Right lung (tissue), 2 donors: ENCODE measurements at regions not wholly inside any gene's neighbourhood (a gene's known extent, or its start where the extent isn't known, plus 50 kb on each side); places are given as distances from the start of the nearest gene placed in this dataset.
"Not testable (repeated sequence)": the region's sequence is repeated elsewhere in the genome, so short reads cannot be mapped to it uniquely, and the experiment has no call there.

Experiments
- DNase-seq, 2 donors: peaks; one replicate each; pipeline ENCODE4 v3.0.0-alpha.2; 2013

DNA sequence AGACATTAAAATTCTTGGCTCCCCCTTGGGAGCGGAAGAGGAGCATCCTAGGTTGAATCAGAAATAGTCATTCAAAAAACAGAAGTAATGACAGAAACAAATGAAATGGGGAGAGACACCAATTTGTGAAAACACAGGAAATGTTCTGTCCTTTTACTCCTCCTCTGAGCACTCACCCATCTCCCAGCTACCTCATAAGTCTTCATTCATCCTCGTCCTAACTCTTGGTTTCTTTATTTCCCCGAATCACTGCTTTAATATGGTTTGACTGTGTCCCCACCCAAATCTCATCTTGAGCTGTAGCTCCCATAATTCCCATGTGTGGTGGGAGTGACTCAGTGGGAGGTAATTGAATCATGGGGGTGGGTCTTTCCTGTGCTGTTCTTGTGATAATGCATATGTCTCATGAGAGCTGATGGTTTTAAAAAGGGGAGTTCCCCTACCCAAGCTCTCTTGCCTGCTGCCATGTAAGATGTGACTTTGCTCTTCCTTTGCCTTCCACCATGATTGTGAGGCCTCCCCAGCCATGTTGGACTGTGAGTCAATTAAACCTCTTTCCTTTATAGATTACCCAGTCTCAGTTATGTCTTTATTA, 579.7 kb upstream of the CBLB start:
- not testable (repeated sequence) for DNase-seq

GRCh38 chr3:106452096-106452495, 583.3 kb upstream of the CBLB start:
- no peak for DNase-seq

- no peak for DNase-seq
Observed at GRCh38 chr3:106454497-106454896, 585.7 kb upstream of the CBLB start.

GRCh38 chr3:106457281-106458180, 588.7 kb upstream of the CBLB start:
- no peak for DNase-seq

DNA sequence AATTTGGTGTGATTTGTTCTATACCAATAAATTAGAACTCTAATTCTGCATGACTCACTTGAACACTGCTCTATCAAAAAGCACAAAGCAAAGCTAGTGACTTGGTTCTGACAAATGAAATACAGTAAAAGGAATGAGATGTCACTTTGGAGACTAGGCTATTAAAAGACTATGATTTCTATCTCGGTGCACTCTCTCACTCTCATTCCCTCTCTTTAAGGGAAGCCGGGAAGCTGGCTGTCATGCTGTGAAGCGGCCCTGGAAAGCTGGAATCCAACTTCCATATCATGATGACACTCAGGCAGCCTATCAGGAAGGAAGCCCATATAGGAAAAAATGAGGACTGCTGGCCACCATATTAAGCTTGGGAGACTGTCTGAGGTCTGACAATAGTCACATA, 590.1 kb upstream of the CBLB start:
- DNase-seq: no peak

DNA sequence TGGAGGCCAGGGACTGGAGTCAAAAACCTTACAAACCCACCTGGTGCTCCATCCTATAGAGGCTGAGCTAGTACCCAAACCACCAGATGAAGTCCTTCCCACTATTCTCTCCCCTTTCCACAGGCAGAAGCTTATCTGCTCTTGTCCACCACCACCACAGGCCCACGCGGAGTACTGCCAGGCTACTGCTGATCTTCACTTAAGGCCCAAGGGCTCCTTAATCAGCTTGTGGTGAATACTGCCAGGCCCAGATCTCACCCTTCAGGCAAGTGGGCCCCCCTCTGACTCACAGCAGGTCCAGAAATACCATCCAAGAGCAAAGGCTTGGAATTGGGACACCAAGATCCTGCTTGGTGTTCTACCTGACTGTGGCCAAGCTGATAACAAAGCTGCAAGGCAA, 598.1 kb upstream of the CBLB start:
- no peak for DNase-seq

DNA sequence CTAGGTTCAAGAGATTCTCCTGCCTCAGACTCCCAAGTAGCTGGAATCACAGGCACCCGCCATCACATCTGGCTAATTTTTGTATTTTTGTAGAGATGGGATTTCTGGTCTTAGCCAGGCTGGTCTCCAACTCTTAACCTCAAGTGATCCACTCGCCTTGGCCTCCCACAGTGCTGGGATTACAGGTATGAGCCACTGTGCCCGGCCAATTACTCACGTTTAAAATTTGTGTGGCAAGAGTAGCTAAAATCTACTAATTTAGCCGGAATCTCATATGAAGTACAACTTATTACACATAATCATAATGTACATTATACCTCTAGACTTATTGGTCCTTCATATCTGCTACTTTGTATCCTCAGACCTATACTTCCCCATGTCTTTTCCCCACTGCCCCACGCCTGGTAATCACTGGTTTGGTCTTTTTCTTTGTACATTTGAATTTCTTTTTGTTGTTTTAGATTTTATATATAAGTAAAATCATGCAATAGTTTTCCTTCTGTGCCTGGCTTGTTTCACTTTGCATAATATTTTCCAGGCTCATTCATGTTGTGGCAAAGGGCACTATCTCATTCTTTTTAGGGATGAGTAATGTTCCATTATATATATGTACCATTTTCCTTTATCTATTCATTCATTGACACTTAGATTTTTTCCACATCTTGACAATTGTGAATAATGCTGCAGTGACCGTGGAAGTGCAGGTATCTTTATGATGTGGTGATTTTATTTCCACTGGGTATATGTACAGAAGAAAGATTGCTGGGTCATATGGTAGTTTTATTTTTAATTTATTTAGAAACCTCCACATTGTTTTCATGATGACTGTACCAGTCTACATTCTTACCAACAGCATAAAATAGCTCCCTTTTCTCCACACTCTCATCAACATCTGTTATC, 605.0 kb upstream of the CBLB start:
- no peak for DNase-seq

GRCh38 chr3:106482451-106482850, 613.6 kb upstream of the CBLB start:
- DNase-seq: no peak

DNA sequence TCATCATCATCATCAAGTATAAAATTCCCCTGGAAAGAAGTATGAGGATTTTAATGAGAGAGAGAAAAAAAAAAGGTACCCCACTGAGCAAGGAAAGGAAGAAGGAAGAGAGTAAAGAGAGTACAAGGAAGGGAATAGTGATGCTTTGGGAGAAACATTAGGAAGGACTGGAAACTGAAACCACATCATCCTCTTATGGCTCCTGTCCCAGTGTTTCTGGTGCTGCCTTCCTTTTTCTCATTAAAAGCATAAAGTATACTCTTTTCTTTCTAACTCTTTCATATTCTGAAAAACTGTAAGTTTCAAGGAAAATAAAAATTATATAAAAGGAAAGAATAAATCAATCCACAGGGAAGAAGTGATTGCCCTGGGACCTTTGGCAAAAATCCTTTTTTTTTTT, 616.4 kb upstream of the CBLB start:
- no peak for DNase-seq

DNA sequence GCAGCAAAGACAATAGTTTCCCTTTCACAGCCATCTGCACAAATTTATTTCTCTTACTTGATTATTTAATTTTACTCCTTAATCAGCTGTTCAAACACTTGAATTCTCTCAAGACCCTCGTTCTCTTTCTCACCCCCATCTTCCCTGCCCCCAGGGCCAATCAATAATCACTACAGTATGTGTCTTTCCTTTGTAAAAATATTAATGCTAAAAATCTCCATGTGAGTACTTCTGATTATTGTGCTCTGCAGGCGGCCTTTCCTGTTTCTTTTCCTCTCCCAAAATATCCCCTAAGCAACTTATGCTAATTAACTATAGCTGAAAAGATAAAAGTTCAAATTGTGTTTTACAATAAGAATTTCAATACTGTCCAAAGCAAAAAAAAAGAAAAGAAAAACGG, 617.0 kb upstream of the CBLB start:
- DNase-seq: no peak

DNA sequence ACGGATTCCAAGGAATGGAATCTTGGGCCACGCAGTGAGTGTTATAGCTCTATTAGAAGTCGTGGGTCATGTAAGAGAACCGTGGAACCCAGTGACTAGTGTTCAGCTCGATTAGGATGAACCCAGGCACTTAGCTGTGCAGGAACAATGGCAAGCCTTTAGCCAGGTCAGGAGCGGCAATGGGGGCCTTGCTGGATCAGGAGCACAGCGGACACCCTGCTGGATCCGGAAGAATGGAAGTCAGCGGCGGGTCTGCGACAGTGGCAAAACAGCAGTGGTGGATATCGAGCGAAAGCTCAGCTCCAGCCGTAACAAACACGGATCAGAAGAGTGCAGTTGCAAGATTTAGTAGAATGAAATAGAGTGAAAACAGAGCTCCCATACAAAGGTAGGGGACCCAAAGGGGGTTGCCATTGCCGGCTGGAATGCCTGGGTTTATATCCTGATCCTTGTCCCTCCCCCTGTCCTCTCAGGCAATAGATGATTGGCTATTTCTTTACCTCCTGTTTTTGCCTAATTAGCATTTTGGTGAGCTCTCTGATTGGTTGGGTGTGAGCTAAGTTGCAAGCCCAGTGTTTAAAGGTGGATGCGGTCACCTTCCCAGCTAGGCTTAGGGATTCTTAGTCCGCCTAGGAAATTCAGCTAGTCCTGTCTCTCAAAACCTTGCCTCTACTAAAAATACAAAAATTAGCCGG, 618.3 kb upstream of the CBLB start:
- not testable (repeated sequence) for DNase-seq

DNA sequence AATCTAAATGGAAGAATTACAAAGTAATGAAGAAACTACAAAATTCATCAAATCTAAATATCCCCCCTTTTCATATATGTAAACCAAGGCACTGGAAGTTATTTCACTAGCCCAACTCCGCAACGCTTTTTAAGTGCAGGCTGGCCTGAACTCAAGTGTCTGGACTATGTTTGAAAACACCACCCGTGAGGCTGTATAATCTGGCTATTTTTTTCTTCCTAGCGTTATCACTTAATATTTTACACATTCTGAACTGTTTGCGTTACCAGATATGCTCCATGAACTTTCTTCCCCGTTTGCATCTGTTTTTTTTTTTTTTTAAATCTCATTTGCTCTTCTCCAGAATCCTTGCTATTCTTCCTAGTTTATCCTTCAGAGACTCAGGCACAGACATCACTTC, 619.5 kb upstream of the CBLB start:
- peak; percentile 62 to 64 for DNase-seq

DNA sequence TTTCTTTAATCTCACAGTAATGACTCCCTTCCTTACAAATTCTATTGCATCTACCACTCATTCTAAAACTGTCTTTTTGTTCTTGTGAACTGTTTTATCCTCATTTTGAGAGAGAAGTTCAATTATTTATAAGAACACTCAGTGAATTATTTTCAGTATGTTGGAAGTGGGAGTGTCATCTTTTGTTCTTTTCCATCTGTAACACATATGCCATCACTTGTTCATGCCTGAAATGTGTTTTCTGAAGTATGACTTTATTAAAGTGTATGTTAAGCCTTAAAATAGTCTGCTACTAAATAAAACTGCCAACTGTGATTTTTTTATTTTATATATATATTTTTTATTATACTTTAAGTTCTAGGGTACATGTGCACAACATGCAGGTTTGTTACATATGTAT, 623.0 kb upstream of the CBLB start:
- DNase-seq: peak; percentile 51 to 52

- DNase-seq: no peak
Observed at GRCh38 chr3:106508331-106508893, 639.6 kb upstream of the CBLB start.

DNA sequence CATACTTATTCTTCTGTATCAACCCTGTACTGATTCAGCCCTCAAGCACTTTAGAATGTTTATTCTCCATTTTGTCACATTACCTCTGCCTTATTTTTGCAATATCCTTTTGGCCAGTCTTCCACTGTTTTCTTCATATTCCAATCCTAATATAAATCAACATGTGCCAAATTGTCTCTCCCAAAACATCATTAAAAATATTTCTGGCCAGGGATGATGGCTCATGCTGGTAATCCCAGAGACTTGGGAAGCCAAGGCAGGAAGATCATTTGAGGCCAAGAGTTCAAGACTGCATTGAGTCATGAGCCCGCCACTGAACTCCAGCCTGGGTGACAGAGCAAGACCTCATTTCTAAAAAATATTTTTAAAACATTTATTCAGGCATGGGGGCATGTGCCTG, 641.4 kb upstream of the CBLB start:
- no peak for DNase-seq

DNA sequence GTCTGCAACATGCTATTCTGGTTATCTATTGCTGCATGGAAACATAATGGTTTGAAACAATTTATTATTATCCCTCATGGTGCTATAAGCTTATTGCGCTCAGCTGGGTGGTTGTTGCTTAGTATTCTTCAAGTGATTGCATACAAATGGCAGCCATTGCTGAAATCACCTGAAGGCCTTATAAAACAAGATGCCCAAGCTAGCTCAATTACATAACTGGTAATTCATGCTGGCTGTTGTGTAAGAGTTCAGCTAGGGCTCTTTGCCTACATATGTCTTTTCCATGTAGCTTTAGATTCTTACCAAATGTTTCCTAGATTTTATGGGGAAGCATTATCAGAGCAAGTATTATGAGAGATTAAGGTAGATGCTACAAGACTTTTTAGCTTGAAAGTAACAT, 644.0 kb upstream of the CBLB start:
- no peak for DNase-seq

- no peak for DNase-seq
Observed at GRCh38 chr3:106514431-106514830, 645.6 kb upstream of the CBLB start.

DNA sequence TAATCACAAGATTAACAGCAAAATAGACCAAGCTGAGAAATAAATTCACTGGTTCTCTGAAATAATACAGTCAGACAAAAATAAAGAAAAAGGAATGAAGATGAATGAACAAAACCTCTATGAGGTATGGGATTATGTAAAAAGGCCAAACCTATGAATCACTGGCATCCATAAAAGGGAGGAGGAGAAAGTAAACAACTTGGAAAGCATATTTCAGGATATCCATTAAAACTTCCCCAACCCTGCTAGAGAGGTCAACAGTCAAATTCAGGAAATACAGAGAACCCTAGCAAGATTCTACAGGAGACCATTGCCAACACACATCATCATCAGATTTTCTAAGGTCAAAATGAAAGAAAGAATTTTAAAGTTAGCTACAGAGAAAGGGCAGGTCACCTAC, 649.7 kb upstream of the CBLB start:
- no peak for DNase-seq

DNA sequence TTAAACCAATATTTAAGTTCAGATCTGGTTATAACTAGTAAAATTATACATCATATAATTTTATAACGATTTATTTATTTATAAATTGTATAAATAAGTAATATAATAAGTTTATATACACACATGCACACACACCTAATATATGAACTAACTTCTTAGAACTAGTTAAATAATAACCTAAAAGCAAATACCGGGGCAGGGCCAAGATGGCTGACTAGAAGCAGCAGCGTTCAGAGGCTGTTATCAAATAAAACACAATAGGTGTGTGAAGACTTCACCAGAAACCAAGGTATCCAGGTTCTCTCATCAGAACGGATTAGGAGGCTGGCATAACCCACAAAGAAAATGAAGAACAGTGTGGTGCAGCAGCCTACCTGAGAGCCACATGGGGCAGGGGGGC, 653.6 kb upstream of the CBLB start:
- no peak for DNase-seq

DNA sequence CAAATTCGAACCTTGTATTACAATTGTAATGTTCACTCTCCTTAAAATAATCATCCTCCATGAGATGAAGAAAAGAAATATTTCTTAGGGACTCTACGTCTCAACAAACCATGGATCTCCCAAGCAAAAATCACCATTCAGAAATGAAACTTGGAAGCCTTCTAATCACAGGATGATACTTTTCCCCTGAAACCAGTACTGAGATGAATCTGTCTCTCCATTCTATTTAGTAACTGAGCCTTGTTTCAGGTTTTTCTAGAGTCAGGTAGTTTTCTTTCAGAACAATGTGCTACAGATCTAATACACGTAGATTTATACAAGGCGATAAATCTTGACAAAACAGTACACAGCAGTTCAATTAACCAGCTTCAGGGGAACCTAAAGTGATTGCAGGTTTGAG, 660.1 kb upstream of the CBLB start:
- no peak for DNase-seq

DNA sequence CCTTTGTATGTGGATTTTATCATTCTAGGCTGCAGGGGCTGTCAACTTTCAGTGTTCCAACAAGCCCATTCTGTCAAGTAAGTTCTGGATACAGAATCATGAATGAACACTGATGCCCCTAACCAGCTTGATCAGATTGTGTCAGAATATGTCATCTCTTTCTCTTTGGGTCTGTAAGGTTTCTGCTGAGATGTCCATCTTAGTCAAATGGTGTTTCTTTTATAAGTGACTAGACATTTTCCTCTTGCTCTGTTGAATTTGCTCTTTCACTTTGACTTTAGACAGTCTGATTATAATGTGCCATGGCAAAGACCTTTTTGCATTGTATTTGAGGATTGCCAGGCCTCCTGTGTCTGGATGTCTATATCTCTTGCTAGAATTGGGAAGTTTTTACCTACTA, 660.9 kb upstream of the CBLB start:
- DNase-seq: no peak

DNA sequence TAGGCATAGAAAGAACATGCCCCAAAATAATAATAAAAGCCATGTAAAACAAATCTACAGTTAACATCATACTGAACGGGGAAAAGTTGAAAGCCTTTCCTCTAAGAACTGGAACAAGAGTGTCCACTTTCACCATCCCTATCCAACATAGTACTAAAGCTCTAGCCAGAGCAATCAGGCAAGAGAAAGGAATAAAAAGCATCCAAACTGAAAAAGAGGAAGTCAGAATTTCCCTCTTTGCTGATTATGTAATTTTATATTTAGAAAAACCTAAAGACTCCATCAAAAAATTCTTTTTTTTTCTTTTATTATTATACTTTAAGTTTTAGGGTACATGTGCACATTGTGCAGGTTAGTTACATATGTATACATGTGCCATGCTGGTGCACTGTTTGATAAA, 661.6 kb upstream of the CBLB start:
- no peak for DNase-seq
